ENCODE measurements at regions not wholly inside any gene's neighbourhood (a gene's known extent, or its start where the extent isn't known, plus 50 kb on each side); places are given as distances from the start of the nearest gene placed in this dataset.

GRCh38 chr4:180973894-180974293, 1269.3 kb upstream of the TENM3 start (continued):
- TF ChIP-seq NFIC (IDR thresholded peaks at IDR 0.05; ENCODE audit: low read depth, low read length) (peak; percentile 46; the same call in 1 of the 2 replicates), JUNB (IDR thresholded peaks at IDR 0.05) (no peak; the same call in 1 of the 2 replicates), POLR2A (IDR thresholded peaks at IDR 0.05; ENCODE audit: low read depth, low read length) (no peak), MYC (IDR thresholded peaks at IDR 0.05; ENCODE audit: insufficient read depth, insufficient read length, insufficient replicate concordance, low read length, severe bottlenecking) (no peak), RELB (IDR thresholded peaks at IDR 0.05; ENCODE audit: low read depth) (peak; percentile 34; the same call in 1 of the 2 replicates), RUNX3 (IDR thresholded peaks at IDR 0.05; ENCODE audit: low read length) (peak; percentile 77; the same call in 1 of the 2 replicates), HDGF (IDR thresholded peaks at IDR 0.05) (no peak), TCF3 (IDR thresholded peaks at IDR 0.05; ENCODE audit: borderline replicate concordance, insufficient read depth, low read depth, low read length) (no peak), CHD4 (IDR thresholded peaks at IDR 0.05) (no peak), HCFC1 (IDR thresholded peaks at IDR 0.05; ENCODE audit: low read length) (no peak), POLR2AphosphoS5 (IDR thresholded peaks at IDR 0.05; ENCODE audit: low read length) (no peak), IKZF1 (conservative IDR thresholded peaks at IDR 0.05) (peak; percentile 32; the same call in 1 of the 2 replicates), ZZZ3 (IDR thresholded peaks at IDR 0.05; ENCODE audit: control insufficient read depth, insufficient read length, low read depth) (no peak), CBX3 (IDR thresholded peaks at IDR 0.05; ENCODE audit: borderline replicate concordance, low read depth) (no peak), ZNF384 (IDR thresholded peaks at IDR 0.05; ENCODE audit: borderline replicate concordance, low read depth, low read length) (no peak), STAT1 (conservative IDR thresholded peaks at IDR 0.05) (no peak), ATF7 (IDR thresholded peaks at IDR 0.05; ENCODE audit: low read depth) (peak; percentile 88), YY1 (IDR thresholded peaks at IDR 0.05; ENCODE audit: low read depth, low read length) (no peak), WRNIP1 (IDR thresholded peaks at IDR 0.05; ENCODE audit: borderline replicate concordance, low read depth, low read length) (no peak), PML (IDR thresholded peaks at IDR 0.05; ENCODE audit: low read length) (no peak), EGR1 (IDR thresholded peaks at IDR 0.05; ENCODE audit: borderline replicate concordance in 1 of 2, low read depth in 2 of 2, low read length in 2 of 2) (no peak), ZNF207 (IDR thresholded peaks at IDR 0.05; ENCODE audit: borderline replicate concordance) (no peak), NR2C2 (IDR thresholded peaks at IDR 0.05; ENCODE audit: borderline replicate concordance, control insufficient read depth, insufficient read length, low read depth) (no peak), KDM1A (IDR thresholded peaks at IDR 0.05; ENCODE audit: borderline replicate concordance) (no peak), FOXM1 (IDR thresholded peaks at IDR 0.05; ENCODE audit: low read depth, low read length) (no peak), SMAD1 (IDR thresholded peaks at IDR 0.05; ENCODE audit: low read depth, partially characterized antibody) (no peak)
- TF ChIP-seq, protein P1, sequence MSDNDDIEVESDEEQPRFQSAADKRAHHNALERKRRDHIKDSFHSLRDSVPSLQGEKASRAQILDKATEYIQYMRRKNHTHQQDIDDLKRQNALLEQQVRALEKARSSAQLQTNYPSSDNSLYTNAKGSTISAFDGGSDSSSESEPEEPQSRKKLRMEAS (IDR thresholded peaks at IDR 0.05; ENCODE audit: low read depth, low read length): no peak
- TF ChIP-seq, protein P2, sequence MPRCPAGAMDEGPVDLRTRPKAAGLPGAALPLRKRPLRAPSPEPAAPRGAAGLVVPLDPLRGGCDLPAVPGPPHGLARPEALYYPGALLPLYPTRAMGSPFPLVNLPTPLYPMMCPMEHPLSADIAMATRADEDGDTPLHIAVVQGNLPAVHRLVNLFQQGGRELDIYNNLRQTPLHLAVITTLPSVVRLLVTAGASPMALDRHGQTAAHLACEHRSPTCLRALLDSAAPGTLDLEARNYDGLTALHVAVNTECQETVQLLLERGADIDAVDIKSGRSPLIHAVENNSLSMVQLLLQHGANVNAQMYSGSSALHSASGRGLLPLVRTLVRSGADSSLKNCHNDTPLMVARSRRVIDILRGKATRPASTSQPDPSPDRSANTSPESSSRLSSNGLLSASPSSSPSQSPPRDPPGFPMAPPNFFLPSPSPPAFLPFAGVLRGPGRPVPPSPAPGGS (IDR thresholded peaks at IDR 0.05; ENCODE audit: borderline replicate concordance, insufficient read depth, low read depth, low read length, poor library complexity, severe bottlenecking): no peak
- TF ChIP-seq, protein P3, sequence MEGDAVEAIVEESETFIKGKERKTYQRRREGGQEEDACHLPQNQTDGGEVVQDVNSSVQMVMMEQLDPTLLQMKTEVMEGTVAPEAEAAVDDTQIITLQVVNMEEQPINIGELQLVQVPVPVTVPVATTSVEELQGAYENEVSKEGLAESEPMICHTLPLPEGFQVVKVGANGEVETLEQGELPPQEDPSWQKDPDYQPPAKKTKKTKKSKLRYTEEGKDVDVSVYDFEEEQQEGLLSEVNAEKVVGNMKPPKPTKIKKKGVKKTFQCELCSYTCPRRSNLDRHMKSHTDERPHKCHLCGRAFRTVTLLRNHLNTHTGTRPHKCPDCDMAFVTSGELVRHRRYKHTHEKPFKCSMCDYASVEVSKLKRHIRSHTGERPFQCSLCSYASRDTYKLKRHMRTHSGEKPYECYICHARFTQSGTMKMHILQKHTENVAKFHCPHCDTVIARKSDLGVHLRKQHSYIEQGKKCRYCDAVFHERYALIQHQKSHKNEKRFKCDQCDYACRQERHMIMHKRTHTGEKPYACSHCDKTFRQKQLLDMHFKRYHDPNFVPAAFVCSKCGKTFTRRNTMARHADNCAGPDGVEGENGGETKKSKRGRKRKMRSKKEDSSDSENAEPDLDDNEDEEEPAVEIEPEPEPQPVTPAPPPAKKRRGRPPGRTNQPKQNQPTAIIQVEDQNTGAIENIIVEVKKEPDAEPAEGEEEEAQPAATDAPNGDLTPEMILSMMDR (IDR thresholded peaks at IDR 0.05 in 2 of 3, conservative IDR thresholded peaks at IDR 0.05 in 1 of 3; ENCODE audit: control insufficient read depth in 2 of 3, extremely low read depth in 1 of 3, insufficient read depth in 1 of 3, low read depth in 3 of 3, low read length in 3 of 3): no peak

Data from GM12878 (cell line).